ENCODE measurements at regions not wholly inside any gene's neighbourhood (a gene's known extent, or its start where the extent isn't known, plus 50 kb on each side); places are given as distances from the start of the nearest gene placed in this dataset.

DNA sequence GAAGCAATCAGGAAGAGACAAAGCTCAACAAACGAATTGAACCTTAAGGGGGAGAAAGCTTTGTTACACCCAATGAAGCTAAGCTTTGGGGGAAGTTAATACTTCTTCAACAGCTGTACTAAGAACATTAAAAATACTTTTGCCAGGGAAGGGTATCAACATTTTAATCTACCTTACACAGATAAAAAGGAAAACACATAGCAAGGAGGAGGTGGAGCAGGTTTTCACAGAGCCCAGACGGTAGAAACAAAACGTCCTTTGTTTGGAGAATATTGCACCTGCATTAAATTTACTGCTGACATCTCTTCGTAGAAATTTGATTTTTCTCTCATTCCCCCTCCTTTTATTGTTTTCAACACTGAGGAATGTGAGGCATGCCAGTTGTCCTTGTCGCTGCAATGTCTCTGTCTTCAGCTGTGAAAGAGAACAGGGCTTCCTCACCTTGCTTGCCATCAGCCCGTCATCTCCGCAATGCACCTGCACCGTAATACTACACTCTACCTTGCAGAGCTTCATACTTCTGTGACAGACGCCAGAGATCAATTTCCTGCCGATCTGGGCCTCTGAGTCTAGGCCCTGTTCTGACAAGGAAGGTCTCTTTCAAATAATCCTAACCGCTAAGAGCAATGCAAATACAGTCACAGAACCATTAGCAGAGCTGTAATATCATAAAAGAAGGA, 270.8 kb downstream of the SPRY2 start:
- TF ChIP-seq, protein P1, sequence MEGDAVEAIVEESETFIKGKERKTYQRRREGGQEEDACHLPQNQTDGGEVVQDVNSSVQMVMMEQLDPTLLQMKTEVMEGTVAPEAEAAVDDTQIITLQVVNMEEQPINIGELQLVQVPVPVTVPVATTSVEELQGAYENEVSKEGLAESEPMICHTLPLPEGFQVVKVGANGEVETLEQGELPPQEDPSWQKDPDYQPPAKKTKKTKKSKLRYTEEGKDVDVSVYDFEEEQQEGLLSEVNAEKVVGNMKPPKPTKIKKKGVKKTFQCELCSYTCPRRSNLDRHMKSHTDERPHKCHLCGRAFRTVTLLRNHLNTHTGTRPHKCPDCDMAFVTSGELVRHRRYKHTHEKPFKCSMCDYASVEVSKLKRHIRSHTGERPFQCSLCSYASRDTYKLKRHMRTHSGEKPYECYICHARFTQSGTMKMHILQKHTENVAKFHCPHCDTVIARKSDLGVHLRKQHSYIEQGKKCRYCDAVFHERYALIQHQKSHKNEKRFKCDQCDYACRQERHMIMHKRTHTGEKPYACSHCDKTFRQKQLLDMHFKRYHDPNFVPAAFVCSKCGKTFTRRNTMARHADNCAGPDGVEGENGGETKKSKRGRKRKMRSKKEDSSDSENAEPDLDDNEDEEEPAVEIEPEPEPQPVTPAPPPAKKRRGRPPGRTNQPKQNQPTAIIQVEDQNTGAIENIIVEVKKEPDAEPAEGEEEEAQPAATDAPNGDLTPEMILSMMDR (conservative IDR thresholded peaks at IDR 0.05): no peak
- TF ChIP-seq EZH2 (IDR thresholded peaks at IDR 0.05; ENCODE audit: low read depth): no peak
